Esophagus muscularis mucosa (tissue), 4 donors: ENCODE measurements at regions not wholly inside any gene's neighbourhood (a gene's known extent, or its start where the extent isn't known, plus 50 kb on each side); places are given as distances from the start of the nearest gene placed in this dataset.

Source experiments
- DNase-seq: peaks from one replicate; pipeline ENCODE4 v3.0.0-alpha.2; 2017; ENCODE audit errors: extremely low spot score
- H3K27ac ChIP-seq, 4 donors: fragments of 200-600 bp; sonication (generic); replicated peaks in 1 of 4; 1 replicate in 3 of 4; 2 replicates in 1 of 4; pipeline ENCODE4 v1.5.1; 2016 to 2019; ENCODE audit warnings: mild to moderate bottlenecking in 1 of 4
- H3K27me3 ChIP-seq, 4 donors: fragments of 200-600 bp; sonication (generic); one replicate each; pipeline versions ENCODE4 v1.5.1 to v1.6.0; 2016 to 2019
- H3K36me3 ChIP-seq, 4 donors: fragments of 200-600 bp; sonication (generic); one replicate each; pipeline ENCODE4 v1.5.1; 2016 to 2019
- H3K4me1 ChIP-seq, 4 donors: fragments of 200-600 bp; sonication (generic); one replicate each; pipeline ENCODE4 v1.5.1; 2016 to 2019
- H3K4me3 ChIP-seq, 4 donors: fragments of 200-600 bp; sonication (generic); 1 replicate in 2 of 4; 2 replicates in 2 of 4; pipeline ENCODE4 v1.5.1; 2016 to 2019; ENCODE audit warnings: mild to moderate bottlenecking in 4 of 4, moderate library complexity in 1 of 4
- H3K9me3 ChIP-seq, 4 donors: fragments of 200-600 bp; sonication (generic); 1 replicate in 3 of 4; 2 replicates in 1 of 4; pipeline ENCODE4 v1.5.1; 2016 to 2019
- CTCF ChIP-seq, 3 experiments: fragments of 200-600 bp in 2 of 3; fragments of 450-650 bp in 1 of 3; sonication (generic) in 2 of 3; IDR thresholded peaks; one replicate each; pipeline ENCODE4 v1.5.1; 2017 to 2019; ENCODE audit warnings: antibody characterized with exemption in 3 of 3, mild to moderate bottlenecking in 2 of 3, moderate library complexity in 1 of 3
- EP300 ChIP-seq: sonication (generic); formaldehyde crosslinking; IDR thresholded peaks from one replicate; pipeline ENCODE4 v1.6.1; 2017; ENCODE audit warnings: antibody characterized with exemption
- POLR2A ChIP-seq: fragments of 450-650 bp; IDR thresholded peaks from one replicate; pipeline ENCODE4 v1.6.1; 2017; ENCODE audit warnings: antibody characterized with exemption, moderate library complexity, mild to moderate bottlenecking, low read depth
- POLR2AphosphoS5 ChIP-seq, 2 donors: sonication (generic); formaldehyde crosslinking; IDR thresholded peaks; one replicate each; pipeline ENCODE4 v1.6.1; 2017; ENCODE audit warnings: antibody characterized with exemption in 2 of 2
- WGBS: methylation state at CpG from one replicate; pipeline ENCODE4 v1.1.5; 2018; 5-methylcytosine and 5-hydroxymethylcytosine counted together
- intact Hi-C: fragments of 100-400 bp; cut with DNase I; formaldehyde crosslinking; loops from one replicate; pipeline ENCODE4 v1.15.1; 2023

GRCh38 chr3:127106456-127106855 is 86.5 kb upstream of the PRR23E start:
- intact Hi-C loops: no loop called here
- Histone ChIP-seq H3K27me3 (peaks cover 0 to 4% (median 0%) of the 10 kb centered on the region in 4 donors), H3K4me1 (peaks cover 0 to 8% (median 0%) of the 10 kb centered on the region in 4 donors), H3K36me3 (no peaks in the 10 kb centered on the region), H3K4me3 (no peak overlapping the region), H3K27ac (no peak overlapping the region), H3K9me3 (peaks cover 0 to 6% (median 3%) of the 10 kb centered on the region in 4 donors)
- no peak for TF ChIP-seq CTCF (IDR thresholded peaks at IDR 0.05)
- TF ChIP-seq POLR2A: no peak
- TF ChIP-seq POLR2AphosphoS5 (IDR thresholded peaks at IDR 0.05): no peak
- TF ChIP-seq EP300: no peak
- 100% methylated on average over 3 of the region's 9 CpGs for WGBS
- no peak for DNase-seq

- no peaks in the 10 kb centered on the region for H3K36me3 ChIP-seq
- 69% methylated on average over 6 of the region's 9 CpGs for WGBS
These were observed 85.9 kb upstream of the PRR23E start for GRCh38 chr3:127107002-127107401.

GRCh38 chr3:127107491-127108375 is 85.2 kb upstream of the PRR23E start:
- 85% methylated on average over 9 of the region's 10 CpGs for WGBS
- DNase-seq: no peak
- Histone ChIP-seq H3K36me3 (no peaks in the 10 kb centered on the region), H3K9me3 (peaks cover 0 to 19% (median 15%) of the 10 kb centered on the region in 4 donors), H3K27me3 (no peaks in the 10 kb centered on the region), H3K4me1 (peaks cover 0 to 8% (median 0%) of the 10 kb centered on the region in 4 donors), H3K4me3 (no peak overlapping the region), H3K27ac (no peak overlapping the region)
- intact Hi-C loops: no loop called here
- TF ChIP-seq EP300 (no peak), CTCF (IDR thresholded peaks at IDR 0.05) (no peak), POLR2AphosphoS5 (IDR thresholded peaks at IDR 0.05) (no peak), POLR2A (no peak)

More at GRCh38 chr3:127107002-127107401, 85.9 kb upstream of the PRR23E start:
- Histone ChIP-seq H3K27ac (no peak overlapping the region), H3K27me3 (no peaks in the 10 kb centered on the region), H3K9me3 (peaks cover 0 to 12% (median 8%) of the 10 kb centered on the region in 4 donors), H3K4me3 (no peak overlapping the region), H3K4me1 (peaks cover 0 to 8% (median 0%) of the 10 kb centered on the region in 4 donors)
- intact Hi-C loops: no loop called here
- no peak for DNase-seq
- TF ChIP-seq POLR2A: no peak
- TF ChIP-seq POLR2AphosphoS5 (IDR thresholded peaks at IDR 0.05): no peak
- TF ChIP-seq EP300: no peak
- no peak for TF ChIP-seq CTCF (IDR thresholded peaks at IDR 0.05)

- 80% methylated on average over 1 of the region's 1 CpG for WGBS
- no peak overlapping the region for H3K27ac ChIP-seq
- H3K4me1 ChIP-seq: peaks cover 0 to 8% (median 0%) of the 10 kb centered on the region in 4 donors
- no peaks in the 10 kb centered on the region for H3K27me3 ChIP-seq
- intact Hi-C loops: no loop called here
- H3K4me3 ChIP-seq: no peak overlapping the region
- H3K9me3 ChIP-seq: peaks cover 0 to 22% (median 18%) of the 10 kb centered on the region in 4 donors
- TF ChIP-seq POLR2A (no peak), EP300 (no peak), CTCF (IDR thresholded peaks at IDR 0.05) (no peak), POLR2AphosphoS5 (IDR thresholded peaks at IDR 0.05) (no peak)
- no peak for DNase-seq
- no peaks in the 10 kb centered on the region for H3K36me3 ChIP-seq
These were observed 84.1 kb upstream of the PRR23E start for GRCh38 chr3:127108796-127109195.
